ENCODE measurements at regions not wholly inside any gene's neighbourhood (a gene's known extent, or its start where the extent isn't known, plus 50 kb on each side); places are given as distances from the start of the nearest gene placed in this dataset.

DNA sequence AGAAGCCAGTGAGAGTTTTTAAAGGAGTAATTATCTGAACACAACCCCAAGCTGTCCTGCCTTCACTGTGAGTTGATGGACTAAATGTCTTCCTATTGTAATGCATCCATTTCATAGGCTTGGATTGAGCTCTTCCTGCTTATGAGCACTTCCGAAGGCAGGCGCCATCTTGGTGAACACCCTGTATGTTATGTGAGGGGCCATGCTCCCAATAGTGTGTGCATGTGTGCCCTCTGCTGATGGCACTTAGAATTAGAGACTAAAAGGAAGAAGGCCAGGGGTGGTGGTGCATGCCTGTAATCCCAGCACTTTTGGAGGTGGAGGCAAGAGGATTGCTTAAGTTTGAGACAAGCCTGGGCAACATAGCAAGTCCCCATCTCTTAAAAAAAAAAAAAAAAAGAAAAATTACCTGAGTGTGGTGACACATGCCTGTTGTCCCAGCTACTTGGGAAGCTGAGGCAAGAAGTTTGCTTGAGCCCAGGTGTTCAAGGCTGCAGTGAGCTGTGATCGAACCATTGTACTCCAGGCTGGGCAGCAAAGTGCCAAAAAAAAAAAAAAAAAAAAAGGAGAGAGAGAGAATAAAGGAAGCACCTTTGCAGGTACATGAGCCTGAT is 65.0 kb downstream of the C9orf152 start:
- no peak for TF ChIP-seq POLR2A (IDR thresholded peaks at IDR 0.05)
- TF ChIP-seq, protein P1, sequence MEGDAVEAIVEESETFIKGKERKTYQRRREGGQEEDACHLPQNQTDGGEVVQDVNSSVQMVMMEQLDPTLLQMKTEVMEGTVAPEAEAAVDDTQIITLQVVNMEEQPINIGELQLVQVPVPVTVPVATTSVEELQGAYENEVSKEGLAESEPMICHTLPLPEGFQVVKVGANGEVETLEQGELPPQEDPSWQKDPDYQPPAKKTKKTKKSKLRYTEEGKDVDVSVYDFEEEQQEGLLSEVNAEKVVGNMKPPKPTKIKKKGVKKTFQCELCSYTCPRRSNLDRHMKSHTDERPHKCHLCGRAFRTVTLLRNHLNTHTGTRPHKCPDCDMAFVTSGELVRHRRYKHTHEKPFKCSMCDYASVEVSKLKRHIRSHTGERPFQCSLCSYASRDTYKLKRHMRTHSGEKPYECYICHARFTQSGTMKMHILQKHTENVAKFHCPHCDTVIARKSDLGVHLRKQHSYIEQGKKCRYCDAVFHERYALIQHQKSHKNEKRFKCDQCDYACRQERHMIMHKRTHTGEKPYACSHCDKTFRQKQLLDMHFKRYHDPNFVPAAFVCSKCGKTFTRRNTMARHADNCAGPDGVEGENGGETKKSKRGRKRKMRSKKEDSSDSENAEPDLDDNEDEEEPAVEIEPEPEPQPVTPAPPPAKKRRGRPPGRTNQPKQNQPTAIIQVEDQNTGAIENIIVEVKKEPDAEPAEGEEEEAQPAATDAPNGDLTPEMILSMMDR (IDR thresholded peaks at IDR 0.05): no peak
